ENCODE measurements at regions not wholly inside any gene's neighbourhood (a gene's known extent, or its start where the extent isn't known, plus 50 kb on each side); places are given as distances from the start of the nearest gene placed in this dataset.

DNA sequence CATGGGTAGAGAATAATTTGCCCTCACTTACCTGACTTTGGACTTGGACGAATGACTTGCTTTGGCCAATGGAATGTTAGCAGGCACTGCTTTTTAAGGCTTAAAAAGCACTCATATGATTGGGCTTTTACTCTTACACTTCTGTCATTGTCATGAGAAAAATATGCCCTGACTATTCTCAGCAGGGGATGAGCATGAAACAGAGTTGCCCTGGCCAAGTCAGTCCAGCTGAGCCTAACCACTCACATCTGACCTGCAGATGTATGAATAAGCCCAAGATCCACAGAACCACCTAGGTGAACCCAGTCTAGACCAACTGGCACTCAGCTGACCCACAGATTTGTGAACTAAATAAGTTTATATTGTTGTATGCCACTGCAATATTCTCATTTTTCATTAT is 573.5 kb downstream of the TNS3 start (continued):
- TF ChIP-seq, protein P1, sequence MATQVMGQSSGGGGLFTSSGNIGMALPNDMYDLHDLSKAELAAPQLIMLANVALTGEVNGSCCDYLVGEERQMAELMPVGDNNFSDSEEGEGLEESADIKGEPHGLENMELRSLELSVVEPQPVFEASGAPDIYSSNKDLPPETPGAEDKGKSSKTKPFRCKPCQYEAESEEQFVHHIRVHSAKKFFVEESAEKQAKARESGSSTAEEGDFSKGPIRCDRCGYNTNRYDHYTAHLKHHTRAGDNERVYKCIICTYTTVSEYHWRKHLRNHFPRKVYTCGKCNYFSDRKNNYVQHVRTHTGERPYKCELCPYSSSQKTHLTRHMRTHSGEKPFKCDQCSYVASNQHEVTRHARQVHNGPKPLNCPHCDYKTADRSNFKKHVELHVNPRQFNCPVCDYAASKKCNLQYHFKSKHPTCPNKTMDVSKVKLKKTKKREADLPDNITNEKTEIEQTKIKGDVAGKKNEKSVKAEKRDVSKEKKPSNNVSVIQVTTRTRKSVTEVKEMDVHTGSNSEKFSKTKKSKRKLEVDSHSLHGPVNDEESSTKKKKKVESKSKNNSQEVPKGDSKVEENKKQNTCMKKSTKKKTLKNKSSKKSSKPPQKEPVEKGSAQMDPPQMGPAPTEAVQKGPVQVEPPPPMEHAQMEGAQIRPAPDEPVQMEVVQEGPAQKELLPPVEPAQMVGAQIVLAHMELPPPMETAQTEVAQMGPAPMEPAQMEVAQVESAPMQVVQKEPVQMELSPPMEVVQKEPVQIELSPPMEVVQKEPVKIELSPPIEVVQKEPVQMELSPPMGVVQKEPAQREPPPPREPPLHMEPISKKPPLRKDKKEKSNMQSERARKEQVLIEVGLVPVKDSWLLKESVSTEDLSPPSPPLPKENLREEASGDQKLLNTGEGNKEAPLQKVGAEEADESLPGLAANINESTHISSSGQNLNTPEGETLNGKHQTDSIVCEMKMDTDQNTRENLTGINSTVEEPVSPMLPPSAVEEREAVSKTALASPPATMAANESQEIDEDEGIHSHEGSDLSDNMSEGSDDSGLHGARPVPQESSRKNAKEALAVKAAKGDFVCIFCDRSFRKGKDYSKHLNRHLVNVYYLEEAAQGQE (IDR thresholded peaks at IDR 0.05; ENCODE audit: low read depth, low read length), result no peak
- no peak for TF ChIP-seq MEF2B (IDR thresholded peaks at IDR 0.05; ENCODE audit: partially characterized antibody, poor library complexity, severe bottlenecking)
- TF ChIP-seq KLF5 (IDR thresholded peaks at IDR 0.05; ENCODE audit: partially characterized antibody), result no peak
- no peak for TF ChIP-seq RAD51 (IDR thresholded peaks at IDR 0.05)
- no peak for TF ChIP-seq BHLHE40 (IDR thresholded peaks at IDR 0.05; ENCODE audit: borderline replicate concordance in 1 of 2, low read depth in 2 of 2, low read length in 1 of 2)
- no peak for TF ChIP-seq SMARCA5 (IDR thresholded peaks at IDR 0.05)
- no peak for TF ChIP-seq NFXL1 (IDR thresholded peaks at IDR 0.05; ENCODE audit: borderline replicate concordance)
- TF ChIP-seq GABPA (IDR thresholded peaks at IDR 0.05; ENCODE audit: low read depth), result no peak
- no peak for TF ChIP-seq KAT2A (conservative IDR thresholded peaks at IDR 0.05; ENCODE audit: control insufficient read depth, low read depth, low read length)
- no peak for TF ChIP-seq SMC3 (IDR thresholded peaks at IDR 0.05; ENCODE audit: borderline replicate concordance, low read length)
- TF ChIP-seq, protein P2, sequence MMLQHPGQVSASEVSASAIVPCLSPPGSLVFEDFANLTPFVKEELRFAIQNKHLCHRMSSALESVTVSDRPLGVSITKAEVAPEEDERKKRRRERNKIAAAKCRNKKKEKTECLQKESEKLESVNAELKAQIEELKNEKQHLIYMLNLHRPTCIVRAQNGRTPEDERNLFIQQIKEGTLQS (IDR thresholded peaks at IDR 0.05; ENCODE audit: borderline replicate concordance, extremely low read depth, low read depth, low read length), result no peak
